ENCODE measurements at regions not wholly inside any gene's neighbourhood (a gene's known extent, or its start where the extent isn't known, plus 50 kb on each side); places are given as distances from the start of the nearest gene placed in this dataset.

DNA sequence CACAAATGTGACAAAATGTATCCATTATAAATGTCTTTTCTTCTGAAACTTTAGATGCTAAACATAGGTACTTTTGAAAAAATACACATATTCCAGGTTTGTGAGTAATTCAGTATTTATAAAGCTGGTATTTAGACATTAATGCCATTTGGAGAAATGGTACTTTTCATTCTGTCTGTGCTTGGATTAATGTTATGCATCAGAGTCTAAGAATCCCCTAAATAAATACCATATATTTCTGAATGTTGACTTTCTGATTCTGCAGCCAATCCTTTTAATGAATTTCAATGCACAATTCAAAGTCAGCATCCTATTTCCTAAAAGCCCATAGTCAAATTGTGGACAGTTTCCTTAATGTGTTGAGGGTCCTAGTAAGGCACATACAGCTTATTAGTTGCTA, 145.0 kb downstream of the DKK1 start:
- Histone ChIP-seq H3K4me1 (ENCODE audit: control insufficient read depth, insufficient read depth, low read length) (peaks cover 13% of the 10 kb centered on the region), H3K4me3 (ENCODE audit: insufficient read depth, low read depth, low read length) (no peak overlapping the region), H3K27ac (ENCODE audit: insufficient read depth, low read length) (no peak overlapping the region), H3K36me3 (ENCODE audit: control insufficient read depth, insufficient read depth, low read length) (no peaks in the 10 kb centered on the region), H2BK5ac (ENCODE audit: low read depth, low read length, poor library complexity, severe bottlenecking) (peak overlapping the region; percentile 87), H2BK15ac (ENCODE audit: low read depth, low read length) (no peak overlapping the region), H3K79me1 (ENCODE audit: low read depth in 1 of 2, low read length in 2 of 2) (no peaks in the 10 kb centered on the region), H3K27me3 (ENCODE audit: control insufficient read depth, insufficient read depth, low read length) (no peaks in the 10 kb centered on the region), H3K23ac (ENCODE audit: low read depth, low read length) (no peak overlapping the region), H3K9me1 (ENCODE audit: insufficient read depth, low read length) (peaks cover 6% of the 10 kb centered on the region; the same call in 1 of the 2 replicates), H4K20me1 (ENCODE audit: insufficient read depth, low read length) (no peaks in the 10 kb centered on the region), H3K18ac (ENCODE audit: low read depth, low read length) (peak overlapping the region; percentile 57; the same call in 1 of the 2 replicates), H4K5ac (ENCODE audit: low read depth, low read length) (peak overlapping the region; percentile 49; the same call in 1 of the 2 replicates), H3K9ac (ENCODE audit: low read depth, low read length) (no peak overlapping the region), H2BK120ac (ENCODE audit: low read depth, low read length) (peak overlapping the region; percentile 89; the same call in 1 of the 2 replicates), H4K8ac (ENCODE audit: low read depth in 2 of 2, low read length in 2 of 2) (peak overlapping the region in 1 of 2 experiments; percentile 75; a peak in 1 of 4 replicates), H3K4me2 (ENCODE audit: low read depth, low read length) (no peak overlapping the region; the same call in 1 of the 2 replicates), H2BK20ac (ENCODE audit: low read depth, low read length) (no peak overlapping the region), H3K14ac (replicated peaks; ENCODE audit: low read depth, low read length) (no peak overlapping the region), H3K4ac (ENCODE audit: low read depth, low read length) (peak overlapping the region; percentile 89), H3K56ac (ENCODE audit: extremely low read depth, insufficient read depth, low read length) (0 out of 2 replicates have a peak overlapping the region, but pooled peaks have one; percentile 75), H4K91ac (ENCODE audit: insufficient read depth, low read depth, low read length) (peak overlapping the region; percentile 8; the same call in 1 of the 2 replicates), H2AFZ (replicated peaks; ENCODE audit: low read length, poor library complexity) (no peak overlapping the region), H2AK9ac (replicated peaks; ENCODE audit: low read depth, low read length, poor library complexity) (no peak overlapping the region), H3K9me3 (ENCODE audit: control insufficient read depth, insufficient read depth, low read length) (no peaks in the 10 kb centered on the region), H2AK5ac (ENCODE audit: low read depth, low read length) (no peak overlapping the region)
- ChIA-PET POLR2A (ENCODE audit: unreplicated experiment) (no interaction called here), CTCF (no interaction called here)
- intact Hi-C loops (cut with micrococcal nuclease) (no loop called here), in situ Hi-C loops (cut with MboI; ENCODE audit: low sequenced_read_pairs) (no loop called here), dilution Hi-C loops (cut with HindIII; ENCODE audit: low sequenced_read_pairs, unreplicated experiment) (no loop called here)
- TF ChIP-seq, protein P1, sequence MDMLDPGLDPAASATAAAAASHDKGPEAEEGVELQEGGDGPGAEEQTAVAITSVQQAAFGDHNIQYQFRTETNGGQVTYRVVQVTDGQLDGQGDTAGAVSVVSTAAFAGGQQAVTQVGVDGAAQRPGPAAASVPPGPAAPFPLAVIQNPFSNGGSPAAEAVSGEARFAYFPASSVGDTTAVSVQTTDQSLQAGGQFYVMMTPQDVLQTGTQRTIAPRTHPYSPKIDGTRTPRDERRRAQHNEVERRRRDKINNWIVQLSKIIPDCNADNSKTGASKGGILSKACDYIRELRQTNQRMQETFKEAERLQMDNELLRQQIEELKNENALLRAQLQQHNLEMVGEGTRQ (IDR thresholded peaks at IDR 0.05; ENCODE audit: low read depth, low read length) = no peak
- TF ChIP-seq NFE2L2 (IDR thresholded peaks at IDR 0.05; ENCODE audit: low read depth, low read length) = no peak
- TF ChIP-seq FOS (IDR thresholded peaks at IDR 0.05; ENCODE audit: low read depth, low read length) = no peak
- TF ChIP-seq RCOR1 (IDR thresholded peaks at IDR 0.05; ENCODE audit: insufficient replicate concordance, low read length) = no peak
- no peak for TF ChIP-seq BHLHE40 (IDR thresholded peaks at IDR 0.05; ENCODE audit: low read depth, low read length)
- TF ChIP-seq, protein P2, sequence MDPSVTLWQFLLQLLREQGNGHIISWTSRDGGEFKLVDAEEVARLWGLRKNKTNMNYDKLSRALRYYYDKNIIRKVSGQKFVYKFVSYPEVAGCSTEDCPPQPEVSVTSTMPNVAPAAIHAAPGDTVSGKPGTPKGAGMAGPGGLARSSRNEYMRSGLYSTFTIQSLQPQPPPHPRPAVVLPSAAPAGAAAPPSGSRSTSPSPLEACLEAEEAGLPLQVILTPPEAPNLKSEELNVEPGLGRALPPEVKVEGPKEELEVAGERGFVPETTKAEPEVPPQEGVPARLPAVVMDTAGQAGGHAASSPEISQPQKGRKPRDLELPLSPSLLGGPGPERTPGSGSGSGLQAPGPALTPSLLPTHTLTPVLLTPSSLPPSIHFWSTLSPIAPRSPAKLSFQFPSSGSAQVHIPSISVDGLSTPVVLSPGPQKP (IDR thresholded peaks at IDR 0.05; ENCODE audit: borderline replicate concordance, low read depth, low read length) = no peak
- no peak for TF ChIP-seq MXI1 (IDR thresholded peaks at IDR 0.05; ENCODE audit: borderline replicate concordance, low read depth, low read length)
- no peak for TF ChIP-seq MAZ (IDR thresholded peaks at IDR 0.05; ENCODE audit: borderline replicate concordance, low read depth, low read length)
- TF ChIP-seq RFX5 (IDR thresholded peaks at IDR 0.05; ENCODE audit: low read depth, low read length) = no peak
- TF ChIP-seq, protein P3, sequence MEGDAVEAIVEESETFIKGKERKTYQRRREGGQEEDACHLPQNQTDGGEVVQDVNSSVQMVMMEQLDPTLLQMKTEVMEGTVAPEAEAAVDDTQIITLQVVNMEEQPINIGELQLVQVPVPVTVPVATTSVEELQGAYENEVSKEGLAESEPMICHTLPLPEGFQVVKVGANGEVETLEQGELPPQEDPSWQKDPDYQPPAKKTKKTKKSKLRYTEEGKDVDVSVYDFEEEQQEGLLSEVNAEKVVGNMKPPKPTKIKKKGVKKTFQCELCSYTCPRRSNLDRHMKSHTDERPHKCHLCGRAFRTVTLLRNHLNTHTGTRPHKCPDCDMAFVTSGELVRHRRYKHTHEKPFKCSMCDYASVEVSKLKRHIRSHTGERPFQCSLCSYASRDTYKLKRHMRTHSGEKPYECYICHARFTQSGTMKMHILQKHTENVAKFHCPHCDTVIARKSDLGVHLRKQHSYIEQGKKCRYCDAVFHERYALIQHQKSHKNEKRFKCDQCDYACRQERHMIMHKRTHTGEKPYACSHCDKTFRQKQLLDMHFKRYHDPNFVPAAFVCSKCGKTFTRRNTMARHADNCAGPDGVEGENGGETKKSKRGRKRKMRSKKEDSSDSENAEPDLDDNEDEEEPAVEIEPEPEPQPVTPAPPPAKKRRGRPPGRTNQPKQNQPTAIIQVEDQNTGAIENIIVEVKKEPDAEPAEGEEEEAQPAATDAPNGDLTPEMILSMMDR (conservative IDR thresholded peaks at IDR 0.05; ENCODE audit: low read depth, low read length) = no peak
- no peak for TF ChIP-seq RAD21 (IDR thresholded peaks at IDR 0.05; ENCODE audit: low read length)
- TF ChIP-seq CEBPB (IDR thresholded peaks at IDR 0.05; ENCODE audit: low read depth, low read length) = no peak
- no peak for TF ChIP-seq CHD1 (IDR thresholded peaks at IDR 0.05; ENCODE audit: low read depth, low read length)
- no TSS peak for BruUV-seq (replicated peaks)
- ATAC-seq (ENCODE audit: low read depth) = peak; percentile 64
- DNase-seq = peak; percentile 46

Data from IMR-90 (cell line).